Suppressor macrophage treated with lipopolysaccharide for 4 hours (primary cell): ENCODE measurements at regions not wholly inside any gene's neighbourhood (a gene's known extent, or its start where the extent isn't known, plus 50 kb on each side); places are given as distances from the start of the nearest gene placed in this dataset.
A peak's percentile ranks its signal among the peaks of the same experiment; 100 is the strongest.
"Not testable (repeated sequence)": the region's sequence is repeated elsewhere in the genome, so short reads cannot be mapped to it uniquely, and the experiment has no call there.

Experiments
- DNase-seq: peaks from one replicate; pipeline ENCODE4 v3.0.0-alpha.2; 2020

GRCh38 chr2:48045613-48046012 is 139.3 kb upstream of the FBXO11 start:
- peak; percentile 49 for DNase-seq

DNA sequence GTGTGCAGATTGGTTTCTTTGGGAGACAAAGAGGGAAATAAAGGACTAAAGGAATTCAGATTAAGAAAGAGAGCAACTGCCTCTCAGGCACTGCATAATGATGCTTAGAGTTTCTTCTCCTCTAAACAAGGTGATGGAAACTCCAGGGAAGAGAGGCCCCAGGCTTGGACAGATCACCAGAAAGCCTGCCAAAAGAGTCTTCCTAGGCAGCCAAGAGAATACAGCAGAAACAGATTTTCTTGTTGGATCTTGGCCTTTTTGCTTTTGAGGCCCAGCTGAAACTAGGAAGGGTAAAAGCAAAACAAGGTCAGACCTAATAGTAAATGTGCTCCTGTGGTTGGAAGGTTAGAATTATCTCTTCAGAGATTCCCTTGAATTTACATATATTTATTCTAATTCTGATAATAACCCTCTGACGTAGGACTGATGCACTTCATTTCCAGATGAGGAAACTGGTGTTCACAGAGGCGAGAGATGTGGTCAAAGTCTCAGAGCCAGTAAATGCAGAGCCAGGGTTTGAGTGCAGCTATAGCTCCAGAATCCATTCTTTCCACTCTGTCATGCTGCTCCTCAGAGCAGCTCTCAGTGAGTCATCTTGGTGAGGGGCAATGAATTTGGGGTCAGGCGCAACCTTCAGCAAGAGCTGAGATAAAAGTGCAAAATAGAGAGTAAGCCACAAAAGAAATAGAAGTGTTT is 142.3 kb upstream of the FBXO11 start:
- no peak for DNase-seq

- DNase-seq, result no peak
These were observed 143.1 kb upstream of the FBXO11 start for GRCh38 chr2:48049371-48049770.

- no peak for DNase-seq
These were observed 144.4 kb upstream of the FBXO11 start for GRCh38 chr2:48050711-48051110.

DNA sequence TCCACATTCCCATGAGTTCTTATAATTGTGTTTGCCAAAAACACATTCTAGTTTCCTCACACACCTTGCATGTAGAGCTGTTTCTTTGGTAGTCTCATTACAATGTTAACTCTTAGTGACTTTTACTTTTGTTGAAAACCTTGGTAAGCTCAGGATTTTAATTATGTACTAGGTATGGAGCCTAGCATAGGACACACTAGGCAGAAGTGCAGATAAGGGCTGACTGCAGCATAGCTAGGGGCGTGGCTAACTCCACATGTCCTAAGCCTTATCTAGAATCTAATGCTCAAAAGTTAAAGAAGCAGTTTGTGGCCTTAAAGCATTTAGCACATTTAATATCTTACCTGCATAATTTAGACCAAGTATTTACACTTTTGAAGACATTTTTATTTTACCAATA is 153.7 kb upstream of the FBXO11 start:
- no peak for DNase-seq

DNA sequence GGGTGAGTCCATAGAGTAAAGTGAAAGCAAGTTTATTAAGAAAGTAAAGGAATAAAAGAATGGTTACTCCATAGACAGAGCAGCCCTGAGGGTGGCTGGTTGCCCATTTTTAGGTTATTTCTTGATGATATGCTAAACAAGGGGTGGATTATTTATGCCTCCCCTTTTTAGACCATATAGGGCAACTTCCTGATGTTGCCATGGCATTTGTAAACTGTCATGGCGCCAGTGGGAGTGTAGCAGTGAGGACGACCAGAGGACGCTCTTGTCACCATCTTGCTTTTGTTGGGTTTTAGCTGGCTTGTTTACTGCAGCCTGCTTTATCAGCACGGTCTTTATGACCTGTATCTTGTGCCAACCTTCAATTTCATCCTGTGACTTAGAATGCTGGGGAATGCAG is 155.4 kb upstream of the FBXO11 start:
- DNase-seq, result not testable (repeated sequence)

DNA sequence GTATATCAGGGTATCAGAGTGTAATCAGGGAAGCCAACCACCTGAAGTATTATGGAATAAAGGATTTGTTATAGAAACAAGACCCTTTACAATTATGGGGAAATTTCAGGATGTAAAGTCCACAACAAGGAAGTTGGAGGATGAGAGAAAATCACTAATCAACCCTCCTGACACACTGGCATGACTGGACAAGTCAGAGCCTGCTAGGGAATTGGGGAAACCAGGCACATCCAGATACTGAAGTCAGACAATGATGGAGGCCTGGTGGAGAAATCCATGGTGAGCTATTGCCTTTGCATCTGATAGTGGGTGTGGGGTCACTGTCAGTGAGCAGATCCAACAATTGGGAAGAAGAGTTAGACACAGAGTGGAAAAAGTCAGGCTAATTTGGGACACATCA is 158.8 kb upstream of the FBXO11 start:
- no peak for DNase-seq

DNA sequence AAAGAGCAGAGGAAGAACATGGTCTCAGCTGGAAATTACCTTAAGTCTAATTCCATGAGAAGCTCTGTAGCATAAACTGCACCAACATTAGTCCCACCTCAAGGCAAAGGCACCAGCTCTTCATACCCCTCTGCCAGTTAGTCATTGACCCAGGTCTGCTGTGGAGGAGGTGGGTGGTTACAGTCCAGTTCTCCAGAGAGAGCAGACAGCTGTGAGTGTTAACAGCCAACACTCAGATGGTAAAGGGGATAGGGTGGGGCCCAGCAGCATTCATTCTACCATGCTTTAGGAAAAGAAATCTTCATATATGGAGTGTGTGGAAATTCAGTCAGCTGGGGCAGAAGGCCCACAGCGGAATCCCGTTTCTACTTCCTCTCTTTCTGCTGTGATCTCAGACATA is 159.7 kb upstream of the FBXO11 start:
- DNase-seq, result no peak

GRCh38 chr2:48069769-48070168 is 163.5 kb upstream of the FBXO11 start:
- DNase-seq, result peak; percentile 21

- no peak for DNase-seq
These were observed 164.1 kb upstream of the FBXO11 start for GRCh38 chr2:48070415-48070814.

DNA sequence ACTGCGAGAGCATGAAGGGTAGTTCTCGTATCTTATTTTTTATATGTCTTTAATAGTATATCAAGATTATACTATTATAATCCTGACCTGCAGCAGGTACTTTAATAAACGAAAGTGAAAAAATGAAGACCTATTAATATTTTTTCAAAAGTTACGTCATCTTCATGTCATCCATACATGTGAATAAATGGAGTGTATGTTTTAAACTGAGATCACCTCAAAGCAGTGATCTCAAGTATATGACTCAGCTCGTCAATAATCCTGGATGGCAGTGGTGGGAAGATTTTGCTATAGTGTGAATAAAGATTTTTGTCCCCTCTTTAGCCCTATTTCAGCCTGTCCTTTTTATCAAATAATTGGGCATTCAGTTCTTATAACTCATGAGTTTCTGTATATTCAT is 166.3 kb upstream of the FBXO11 start:
- no peak for DNase-seq

GRCh38 chr2:48075631-48076030 is 169.3 kb upstream of the FBXO11 start:
- DNase-seq, result no peak

GRCh38 chr2:48080534-48081316 is 174.4 kb upstream of the FBXO11 start:
- DNase-seq, result peak; percentile 51

DNA sequence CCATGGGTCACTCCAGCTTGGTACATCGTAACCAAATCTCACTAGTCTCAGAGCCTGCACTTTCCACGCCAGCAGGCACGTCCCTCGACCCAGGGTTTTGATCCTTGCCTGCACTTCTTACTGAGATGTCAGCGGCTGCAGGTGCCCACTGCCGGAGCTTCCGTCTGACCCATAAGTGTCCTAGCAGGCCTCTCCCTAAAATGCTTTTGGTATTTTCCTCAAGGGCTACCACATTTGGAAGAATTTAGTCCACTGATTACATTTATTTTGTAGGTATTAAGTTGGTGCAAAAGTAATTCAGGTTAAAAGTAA is 175.0 kb upstream of the FBXO11 start:
- DNase-seq, result no peak

DNA sequence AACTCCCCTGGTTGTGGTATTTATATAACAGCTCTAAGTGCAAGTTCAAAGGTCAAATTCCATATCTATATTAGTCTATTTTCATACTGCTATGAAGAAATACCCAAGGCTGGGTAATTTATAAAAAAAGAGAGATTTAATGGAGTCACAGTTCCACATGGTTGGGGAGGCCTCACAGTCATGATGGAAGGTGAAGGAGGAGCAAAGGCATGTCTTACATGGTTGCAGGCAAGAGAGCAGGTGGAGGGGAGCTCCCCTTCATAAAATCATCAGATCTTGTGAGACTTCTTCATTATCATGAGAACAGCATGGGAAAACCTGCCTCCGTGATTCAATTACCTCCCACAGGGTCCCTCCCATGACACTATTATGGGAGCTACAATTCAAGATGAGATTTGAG is 179.6 kb upstream of the FBXO11 start:
- no peak for DNase-seq

DNA sequence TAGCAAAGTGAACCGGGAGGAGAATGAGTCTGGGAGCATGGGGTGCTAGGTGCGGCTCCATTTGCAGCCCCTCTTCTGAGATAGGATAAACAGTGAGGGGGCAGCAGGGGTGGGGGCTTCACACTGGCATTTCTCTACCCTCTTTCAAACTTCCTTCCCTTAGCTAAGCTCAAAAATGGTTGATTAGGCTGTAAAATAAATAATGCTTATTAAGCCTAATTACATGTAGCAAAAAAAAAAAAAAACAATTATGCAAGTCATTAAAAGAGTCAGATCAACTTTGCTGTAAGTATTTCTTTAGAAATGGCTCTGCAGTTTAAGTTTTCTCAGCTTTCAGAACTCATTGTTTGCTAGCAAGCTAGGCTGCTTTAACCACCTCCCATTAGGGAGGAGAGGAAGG is 182.7 kb upstream of the FBXO11 start:
- no peak for DNase-seq

DNA sequence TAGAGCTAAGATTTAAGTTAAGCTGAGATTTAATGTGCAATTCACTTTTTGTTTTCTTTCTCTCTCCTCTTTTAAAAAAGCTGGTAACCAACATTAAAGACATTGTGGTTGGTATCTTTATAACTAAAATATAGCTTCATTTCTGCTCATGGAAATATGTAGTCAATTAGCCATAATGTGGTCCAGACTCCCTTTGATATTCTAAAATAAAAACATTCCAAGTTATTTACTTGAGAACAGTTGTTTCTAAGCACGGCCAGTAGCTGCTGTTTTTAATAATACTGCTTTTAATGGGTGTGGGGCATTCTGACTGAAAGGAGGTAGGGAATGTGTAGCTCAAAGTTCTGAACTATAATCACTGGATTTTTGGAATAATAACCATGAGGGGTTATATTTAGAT is 183.3 kb upstream of the FBXO11 start:
- no peak for DNase-seq

GRCh38 chr2:48092846-48093803 is 186.8 kb upstream of the FBXO11 start:
- DNase-seq, result no peak

DNA sequence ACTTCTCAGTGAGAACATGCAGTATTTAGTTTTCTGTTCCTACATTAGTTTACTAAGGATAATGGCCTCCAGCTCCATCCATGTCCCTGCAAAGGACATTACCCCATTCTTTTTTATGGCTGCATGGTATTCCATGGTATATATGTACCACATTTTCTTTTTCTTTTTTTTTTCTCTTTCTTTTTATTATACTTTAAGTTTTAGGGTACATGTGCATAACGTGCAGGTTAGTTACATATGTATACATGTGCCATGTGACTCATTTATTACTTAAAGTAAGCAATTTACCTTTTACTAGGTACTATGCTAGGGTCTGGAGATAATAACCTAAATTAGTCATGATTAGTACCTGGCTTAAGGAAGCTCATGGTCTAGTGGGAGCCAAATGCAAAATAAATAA is 190.5 kb upstream of the FBXO11 start:
- DNase-seq, result not testable (repeated sequence)

GRCh38 chr2:48098539-48098938 is 192.2 kb upstream of the FBXO11 start:
- no peak for DNase-seq

- DNase-seq, result no peak
These were observed 198.1 kb upstream of the FBXO11 start for GRCh38 chr2:48104418-48104817.

- DNase-seq, result peak; percentile 32
These were observed 199.6 kb upstream of the FBXO11 start for GRCh38 chr2:48105848-48106247.

DNA sequence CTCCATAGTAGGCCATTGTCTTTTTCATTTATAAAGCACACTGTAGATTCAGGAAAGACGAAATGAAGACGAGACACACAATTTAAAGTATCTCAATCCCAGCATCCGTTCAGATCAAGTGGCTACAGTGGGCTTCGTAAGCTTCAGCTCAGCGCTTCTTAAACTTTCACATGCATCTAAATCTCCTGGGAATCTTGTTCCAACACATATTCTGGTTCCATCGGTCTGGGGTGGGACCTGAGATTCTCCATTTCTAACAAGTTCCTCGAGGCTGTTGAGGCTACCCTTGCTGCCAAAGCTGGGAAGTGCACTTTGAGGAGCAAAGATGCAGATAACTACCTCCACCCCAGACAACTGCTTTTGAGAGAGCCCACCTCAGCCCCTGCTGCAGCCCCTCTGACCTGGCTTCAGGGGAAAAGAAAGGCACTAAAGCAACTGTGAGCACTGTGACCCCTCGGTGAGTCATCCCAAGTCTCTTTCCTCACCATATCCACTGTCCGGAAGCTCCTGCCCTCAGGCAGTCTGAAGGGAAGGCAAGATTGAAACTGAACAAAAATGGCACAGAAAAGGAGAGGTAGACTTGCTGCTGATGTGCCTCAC is 201.1 kb upstream of the FBXO11 start:
- DNase-seq, result peak; percentile 73
